Hepatocyte (in vitro differentiated cells): ENCODE measurements at regions not wholly inside any gene's neighbourhood (a gene's known extent, or its start where the extent isn't known, plus 50 kb on each side); places are given as distances from the start of the nearest gene placed in this dataset.
A peak's percentile ranks its signal among the peaks of the same experiment; 100 is the strongest.
"Not testable (repeated sequence)": the region's sequence is repeated elsewhere in the genome, so short reads cannot be mapped to it uniquely, and the experiment has no call there.

Experiments
- DNase-seq: peaks from one replicate; pipeline ENCODE4 v3.0.0-alpha.2; 2016; ENCODE audit warnings: low spot score
- H2AFZ ChIP-seq: fragments of 200-600 bp; sonication (generic); 2 replicates; pipeline ENCODE4 v1.6.0; 2016; ENCODE audit warnings: antibody characterized with exemption, mild to moderate bottlenecking
- H3K27ac ChIP-seq: fragments of 200-600 bp; sonication (generic); 2 replicates; pipeline ENCODE4 v1.5.1; 2016; ENCODE audit warnings: mild to moderate bottlenecking
- H3K27me3 ChIP-seq: fragments of 200-600 bp; sonication (generic); 2 replicates; pipeline ENCODE4 v1.6.1; 2016
- H3K36me3 ChIP-seq: fragments of 200-600 bp; sonication (generic); replicated peaks from 2 replicates; pipeline ENCODE4 v1.5.1; 2016; ENCODE audit warnings: low read depth; ENCODE audit not compliant: insufficient read depth
- H3K4me1 ChIP-seq: fragments of 200-600 bp; sonication (generic); 2 replicates; pipeline ENCODE4 v1.5.1; 2016; ENCODE audit warnings: mild to moderate bottlenecking, moderate library complexity; ENCODE audit not compliant: insufficient read depth
- H3K4me2 ChIP-seq: fragments of 200-600 bp; sonication (generic); 2 replicates; pipeline ENCODE4 v1.6.0; 2016
- H3K4me3 ChIP-seq: fragments of 200-600 bp; sonication (generic); 2 replicates; pipeline ENCODE4 v1.5.1; 2016; ENCODE audit warnings: mild to moderate bottlenecking
- H3K79me2 ChIP-seq: fragments of 200-600 bp; sonication (generic); 2 replicates; pipeline ENCODE4 v1.6.0; 2017; ENCODE audit warnings: mild to moderate bottlenecking
- H3K9me2 ChIP-seq: fragments of 200-600 bp; sonication (generic); replicated peaks from 2 replicates; pipeline ENCODE4 v1.6.0; 2017; ENCODE audit warnings: mild to moderate bottlenecking; ENCODE audit not compliant: insufficient read depth
- H3K9me3 ChIP-seq: fragments of 200-600 bp; sonication (generic); 2 replicates; pipeline ENCODE4 v1.5.1; 2016; ENCODE audit warnings: low read depth, mild to moderate bottlenecking
- H4K20me1 ChIP-seq: fragments of 200-600 bp; sonication (generic); 2 replicates; pipeline ENCODE4 v1.6.0; 2016; ENCODE audit warnings: mild to moderate bottlenecking; ENCODE audit not compliant: insufficient read depth, poor library complexity, severe bottlenecking
- CTCF ChIP-seq: fragments of 200-600 bp; sonication (generic); IDR thresholded peaks from 2 replicates; pipeline ENCODE4 v1.5.1; 2016; ENCODE audit warnings: antibody characterized with exemption, mild to moderate bottlenecking; ENCODE audit not compliant: poor library complexity
- EZH2 ChIP-seq: fragments of 200-600 bp; sonication (generic); IDR thresholded peaks from 2 replicates; pipeline ENCODE4 v1.6.1; 2016; ENCODE audit warnings: antibody characterized with exemption, mild to moderate bottlenecking, borderline replicate concordance
- EZH2phosphoT487 ChIP-seq: fragments of 200-600 bp; sonication (generic); IDR thresholded peaks from one replicate; pipeline ENCODE4 v1.6.1; 2018; ENCODE audit warnings: antibody characterized with exemption, mild to moderate bottlenecking, low read depth, moderate library complexity; ENCODE audit not compliant: unreplicated experiment, severe bottlenecking
- WGBS: methylation state at CpG from one replicate; pipeline ENCODE4 v1.1.6; 2016; ENCODE audit warnings: low lambda C conversion rate; ENCODE audit errors: missing lambda C conversion rate; 5-methylcytosine and 5-hydroxymethylcytosine counted together

DNA sequence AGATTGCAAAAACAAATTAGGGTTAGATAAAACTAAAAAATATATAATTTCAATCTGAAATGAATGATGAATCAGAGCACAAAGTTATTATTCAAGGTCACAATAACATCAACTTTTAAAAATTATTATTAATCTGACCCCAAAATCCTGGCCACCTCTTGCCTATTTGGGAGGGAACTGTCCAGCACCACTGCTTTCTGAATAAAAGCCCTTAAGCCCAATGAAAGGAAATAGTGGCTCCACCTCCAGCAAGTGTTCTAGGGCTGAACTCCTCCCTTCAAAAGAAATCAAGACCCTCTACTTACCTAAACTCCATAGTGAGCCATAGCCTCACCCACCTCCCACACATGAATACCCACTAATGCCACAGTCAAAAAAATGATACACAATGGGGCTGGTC is 208.2 kb downstream of the PARM1 start:
- Histone ChIP-seq H4K20me1 (no peaks in the 10 kb centered on the region), H3K4me3 (no peak overlapping the region), H3K4me2 (no peak overlapping the region), H3K36me3 (no peaks in the 10 kb centered on the region), H3K9me2 (no peaks in the 10 kb centered on the region), H3K79me2 (no peaks in the 10 kb centered on the region), H3K27ac (no peak overlapping the region), H2AFZ (no peak overlapping the region), H3K27me3 (no peaks in the 10 kb centered on the region), H3K9me3 (no peaks in the 10 kb centered on the region), H3K4me1 (no peaks in the 10 kb centered on the region)
- DNase-seq, result no peak
- TF ChIP-seq EZH2 (no peak), EZH2phosphoT487 (no peak), CTCF (no peak)

DNA sequence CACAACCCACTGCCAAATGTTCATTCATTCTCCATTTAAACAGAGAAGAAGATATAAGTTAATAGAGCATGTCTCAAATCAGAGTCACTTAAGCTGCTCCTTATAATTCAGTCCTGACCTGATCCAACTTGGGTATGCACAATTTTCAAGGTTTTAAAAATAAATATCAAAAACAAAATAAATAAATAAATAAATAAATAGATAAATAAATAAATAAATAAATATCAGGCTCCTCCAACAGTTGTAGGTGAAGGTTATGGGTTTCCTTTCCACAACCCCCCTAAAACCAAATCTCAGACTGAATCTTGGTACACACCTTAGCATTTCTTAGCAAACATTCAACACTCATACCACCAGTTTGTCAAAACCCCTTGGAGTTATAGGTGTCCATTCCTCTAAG is 204.4 kb downstream of the PARM1 start:
- Histone ChIP-seq H3K9me2 (no peaks in the 10 kb centered on the region), H4K20me1 (no peaks in the 10 kb centered on the region), H3K4me1 (no peaks in the 10 kb centered on the region), H3K36me3 (no peaks in the 10 kb centered on the region), H3K9me3 (no peaks in the 10 kb centered on the region), H3K79me2 (no peaks in the 10 kb centered on the region), H3K4me2 (no peak overlapping the region), H3K27ac (no peak overlapping the region), H2AFZ (no peak overlapping the region), H3K27me3 (no peaks in the 10 kb centered on the region), H3K4me3 (no peak overlapping the region)
- no peak for DNase-seq
- no peak for TF ChIP-seq EZH2
- TF ChIP-seq CTCF, result no peak
- no peak for TF ChIP-seq EZH2phosphoT487

GRCh38 chr4:75135068-75135825 is 202.3 kb downstream of the PARM1 start:
- no peaks in the 10 kb centered on the region for H4K20me1 ChIP-seq
- no peak overlapping the region for H2AFZ ChIP-seq
- H3K36me3 ChIP-seq, result no peaks in the 10 kb centered on the region
- DNase-seq, result no peak
- H3K9me3 ChIP-seq, result no peaks in the 10 kb centered on the region
- 73% methylated on average over 5 of the region's 5 CpGs for WGBS
- no peaks in the 10 kb centered on the region for H3K9me2 ChIP-seq
- no peaks in the 10 kb centered on the region for H3K4me1 ChIP-seq
- no peak overlapping the region for H3K4me3 ChIP-seq
- H3K27me3 ChIP-seq, result no peaks in the 10 kb centered on the region
- TF ChIP-seq EZH2phosphoT487 (no peak), CTCF (no peak), EZH2 (no peak)
- no peaks in the 10 kb centered on the region for H3K79me2 ChIP-seq
- no peak overlapping the region for H3K27ac ChIP-seq
- H3K4me2 ChIP-seq, result no peak overlapping the region

DNA sequence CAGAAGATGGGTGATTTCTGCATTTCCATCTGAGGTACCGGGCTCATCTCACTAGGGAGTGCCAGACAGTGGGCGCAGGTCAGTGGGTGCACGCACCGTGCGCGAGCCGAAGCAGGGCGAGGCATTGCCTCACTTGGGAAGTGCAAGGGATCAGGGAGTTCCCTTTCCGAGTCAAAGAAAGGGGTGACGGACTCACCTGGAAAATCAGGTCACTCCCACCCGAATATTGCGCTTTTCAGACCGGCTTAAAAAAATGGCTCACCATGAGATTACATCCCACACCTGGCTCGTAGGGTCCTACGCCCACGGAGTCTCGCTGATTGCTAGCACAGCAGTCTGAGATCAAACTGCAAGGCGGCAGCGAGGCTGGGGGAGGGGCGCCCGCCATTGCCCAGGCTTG is 194.0 kb downstream of the PARM1 start:
- H3K9me2 ChIP-seq, H3K36me3 ChIP-seq, H3K4me1 ChIP-seq, H3K4me3 ChIP-seq, H3K9me3 ChIP-seq, H3K27me3 ChIP-seq, DNase-seq, H4K20me1 ChIP-seq, H3K79me2 ChIP-seq: not testable (repeated sequence)
- 63% methylated on average over 17 of the region's 21 CpGs for WGBS
- Histone ChIP-seq H3K4me2 (peak overlapping the region; percentile 59), H3K27ac (peak overlapping the region; percentile 37), H2AFZ (peak overlapping the region; percentile 64)
